22Rv1 (cell line): ENCODE measurements at regions not wholly inside any gene's neighbourhood (a gene's known extent, or its start where the extent isn't known, plus 50 kb on each side); places are given as distances from the start of the nearest gene placed in this dataset.

Experiments
- H3K27ac ChIP-seq: fragments of 450-650 bp; 2 replicates; pipeline ENCODE4 v1.5.1; 2017
- ZFX ChIP-seq: fragments of 450-650 bp; IDR thresholded peaks from 2 replicates; pipeline ENCODE4 v1.6.1; 2017; ENCODE audit warnings: antibody characterized with exemption, borderline replicate concordance
- TF ChIP-seq, protein P1 (sequence below): fragments of 450-650 bp; IDR thresholded peaks from 2 replicates; pipeline ENCODE4 v1.5.1; 2017; ENCODE audit warnings: mild to moderate bottlenecking

DNA sequence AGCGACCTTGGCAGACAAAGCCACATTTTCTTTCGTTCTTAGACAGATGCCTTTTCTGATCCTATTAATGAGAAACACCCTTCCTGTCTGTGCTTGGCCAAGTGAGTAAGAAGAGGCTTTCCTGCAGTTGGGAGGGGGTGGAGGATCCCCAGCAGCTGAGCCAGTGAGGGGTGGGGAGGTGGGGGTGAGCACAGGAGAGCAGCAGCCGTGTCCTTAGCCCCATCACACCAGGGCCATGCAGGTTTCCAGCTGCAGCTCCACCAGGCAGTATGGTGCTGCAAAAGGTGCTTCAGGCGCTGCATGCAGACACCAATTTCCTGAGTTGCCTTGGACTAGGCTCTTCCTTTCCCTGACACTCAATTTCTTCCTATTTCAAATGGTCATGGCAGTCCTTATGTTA lies 123.3 kb upstream of the SIX2 start:
- H3K27ac ChIP-seq: no peak overlapping the region
- no peak for TF ChIP-seq ZFX
- TF ChIP-seq, protein P1, sequence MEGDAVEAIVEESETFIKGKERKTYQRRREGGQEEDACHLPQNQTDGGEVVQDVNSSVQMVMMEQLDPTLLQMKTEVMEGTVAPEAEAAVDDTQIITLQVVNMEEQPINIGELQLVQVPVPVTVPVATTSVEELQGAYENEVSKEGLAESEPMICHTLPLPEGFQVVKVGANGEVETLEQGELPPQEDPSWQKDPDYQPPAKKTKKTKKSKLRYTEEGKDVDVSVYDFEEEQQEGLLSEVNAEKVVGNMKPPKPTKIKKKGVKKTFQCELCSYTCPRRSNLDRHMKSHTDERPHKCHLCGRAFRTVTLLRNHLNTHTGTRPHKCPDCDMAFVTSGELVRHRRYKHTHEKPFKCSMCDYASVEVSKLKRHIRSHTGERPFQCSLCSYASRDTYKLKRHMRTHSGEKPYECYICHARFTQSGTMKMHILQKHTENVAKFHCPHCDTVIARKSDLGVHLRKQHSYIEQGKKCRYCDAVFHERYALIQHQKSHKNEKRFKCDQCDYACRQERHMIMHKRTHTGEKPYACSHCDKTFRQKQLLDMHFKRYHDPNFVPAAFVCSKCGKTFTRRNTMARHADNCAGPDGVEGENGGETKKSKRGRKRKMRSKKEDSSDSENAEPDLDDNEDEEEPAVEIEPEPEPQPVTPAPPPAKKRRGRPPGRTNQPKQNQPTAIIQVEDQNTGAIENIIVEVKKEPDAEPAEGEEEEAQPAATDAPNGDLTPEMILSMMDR: no peak

DNA sequence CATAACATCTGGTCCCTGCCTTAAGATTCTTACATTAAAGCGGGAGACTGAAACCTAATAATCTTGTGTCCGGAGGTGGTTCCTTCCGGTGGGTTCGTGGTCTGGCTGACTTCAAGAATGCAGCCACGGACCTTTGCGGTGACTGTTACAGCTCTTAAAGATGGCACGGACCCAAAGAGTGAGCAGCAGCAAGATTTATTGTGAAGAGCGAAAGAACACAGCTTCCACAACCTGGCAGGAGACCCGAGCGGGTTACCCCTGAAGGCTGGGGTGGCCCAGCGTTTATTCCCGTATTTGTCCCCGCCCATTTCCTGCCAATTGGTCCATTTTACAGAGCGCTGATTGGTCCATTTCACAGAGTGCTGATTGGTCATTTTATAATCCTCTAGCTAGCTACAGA lies 122.3 kb upstream of the SIX2 start:
- no peak for TF ChIP-seq ZFX
- TF ChIP-seq, protein P1: no peak
- no peak overlapping the region for H3K27ac ChIP-seq

GRCh38 chr2:45130736-45131135 lies 121.5 kb upstream of the SIX2 start:
- no peak overlapping the region for H3K27ac ChIP-seq
- no peak for TF ChIP-seq ZFX
- TF ChIP-seq, protein P1: no peak

GRCh38 chr2:45128580-45128997 lies 119.3 kb upstream of the SIX2 start:
- TF ChIP-seq, protein P1: no peak
- no peak for TF ChIP-seq ZFX
- no peak overlapping the region for H3K27ac ChIP-seq

- TF ChIP-seq, protein P1: no peak
- no peak for TF ChIP-seq ZFX
- no peak overlapping the region for H3K27ac ChIP-seq
Observed at GRCh38 chr2:45127891-45128290, 118.6 kb upstream of the SIX2 start.

DNA sequence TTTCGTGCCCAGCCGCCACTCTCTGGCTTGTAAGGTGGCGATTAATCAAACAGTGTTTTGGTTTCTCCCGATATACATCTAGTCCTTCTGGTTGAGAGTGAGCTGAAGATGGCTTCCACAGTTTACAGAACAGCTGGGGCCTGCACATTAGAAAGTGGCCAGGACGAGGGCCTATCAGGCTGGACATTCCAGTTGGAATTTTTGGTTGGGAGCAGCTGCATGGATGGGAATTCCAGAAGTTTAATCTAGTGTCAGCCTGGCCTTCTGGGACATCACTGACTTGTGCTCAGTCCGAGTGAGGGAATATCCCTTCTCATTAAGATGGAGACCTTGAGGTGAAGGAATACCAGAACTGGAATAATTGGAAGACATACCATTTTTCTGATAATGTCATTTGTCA lies 118.1 kb upstream of the SIX2 start:
- TF ChIP-seq, protein P1: no peak
- TF ChIP-seq ZFX: no peak
- H3K27ac ChIP-seq: no peak overlapping the region

- no peak for TF ChIP-seq ZFX
- TF ChIP-seq, protein P1: no peak
- H3K27ac ChIP-seq: no peak overlapping the region
Observed at GRCh38 chr2:45125232-45125631, 116.0 kb upstream of the SIX2 start.
